Choroid plexus epithelial cell (primary cell): ENCODE measurements at regions not wholly inside any gene's neighbourhood (a gene's known extent, or its start where the extent isn't known, plus 50 kb on each side); places are given as distances from the start of the nearest gene placed in this dataset.
"Not testable (repeated sequence)": the region's sequence is repeated elsewhere in the genome, so short reads cannot be mapped to it uniquely, and the experiment has no call there.

Experiments used
- DNase-seq: peaks from one replicate; pipeline ENCODE4 v3.0.0-alpha.2; 2010; ENCODE audit warnings: low read depth
- H3K4me3 ChIP-seq: 2 replicates; pipeline ENCODE4 v1.5.1; 2011; ENCODE audit warnings: low read depth, mild to moderate bottlenecking, control low read depth, low read length, moderate library complexity
- CTCF ChIP-seq: conservative IDR thresholded peaks from 2 replicates; pipeline ENCODE4 v1.5.1; 2011; ENCODE audit warnings: low read depth, mild to moderate bottlenecking, control low read depth, inconsistent platforms, low read length, moderate library complexity

DNA sequence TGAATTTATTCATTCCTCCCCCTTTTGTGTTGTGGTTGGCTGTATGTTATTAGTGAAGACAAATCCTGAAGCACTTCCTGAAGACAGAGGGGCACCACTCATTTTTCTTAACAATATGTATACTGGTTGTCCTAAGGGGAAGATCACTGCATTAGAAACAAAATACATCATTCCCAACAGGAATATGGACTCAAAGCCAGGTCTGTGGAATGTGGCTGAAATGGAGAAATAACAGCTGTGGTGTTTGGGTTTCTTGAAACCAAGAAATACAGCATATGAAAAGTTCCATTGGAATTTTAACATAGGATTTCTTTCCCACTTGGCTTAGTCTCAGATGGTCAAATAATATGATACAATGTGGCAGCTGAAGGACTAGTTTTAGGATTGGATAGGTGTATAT, 267.6 kb downstream of the KCNE4 start:
- TF ChIP-seq CTCF, result no peak
- H3K4me3 ChIP-seq, result no peak overlapping the region
- no peak for DNase-seq

- H3K4me3 ChIP-seq, result no peak overlapping the region
- TF ChIP-seq CTCF, result no peak
- DNase-seq, result no peak
Measured at GRCh38 chr2:223324402-223324801, 272.4 kb downstream of the KCNE4 start.

GRCh38 chr2:223328578-223328977, 273.6 kb downstream of the SCG2 start:
- no peak overlapping the region for H3K4me3 ChIP-seq
- DNase-seq, result no peak
- TF ChIP-seq CTCF, result no peak

- H3K4me3 ChIP-seq, DNase-seq: not testable (repeated sequence)
Measured at GRCh38 chr2:223330747-223331146, 271.4 kb downstream of the SCG2 start.

- DNase-seq, result no peak
- H3K4me3 ChIP-seq, result no peak overlapping the region
- TF ChIP-seq CTCF, result no peak
Measured at GRCh38 chr2:223338016-223338415, 264.1 kb downstream of the SCG2 start.

DNA sequence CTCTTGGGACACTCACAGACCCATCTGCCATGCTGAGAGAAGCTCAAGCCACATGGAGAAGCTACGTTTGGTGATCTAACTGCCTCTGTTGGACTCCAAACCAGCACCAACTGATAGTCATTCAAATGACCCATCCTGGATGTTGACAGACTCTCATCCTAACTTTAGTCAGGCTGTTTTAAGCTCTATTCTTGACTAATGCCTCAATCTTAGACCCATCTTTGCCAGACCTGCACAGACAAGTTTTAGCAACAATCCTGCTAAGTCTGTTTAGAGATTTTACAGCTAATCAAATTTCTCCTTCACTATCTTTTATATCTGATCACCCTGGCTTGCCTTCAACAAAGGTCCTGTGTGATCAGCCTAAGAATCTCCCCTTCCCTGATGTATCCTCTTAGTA, 245.1 kb downstream of the SCG2 start:
- H3K4me3 ChIP-seq, result no peak overlapping the region
- TF ChIP-seq CTCF, result no peak
- DNase-seq, result no peak

DNA sequence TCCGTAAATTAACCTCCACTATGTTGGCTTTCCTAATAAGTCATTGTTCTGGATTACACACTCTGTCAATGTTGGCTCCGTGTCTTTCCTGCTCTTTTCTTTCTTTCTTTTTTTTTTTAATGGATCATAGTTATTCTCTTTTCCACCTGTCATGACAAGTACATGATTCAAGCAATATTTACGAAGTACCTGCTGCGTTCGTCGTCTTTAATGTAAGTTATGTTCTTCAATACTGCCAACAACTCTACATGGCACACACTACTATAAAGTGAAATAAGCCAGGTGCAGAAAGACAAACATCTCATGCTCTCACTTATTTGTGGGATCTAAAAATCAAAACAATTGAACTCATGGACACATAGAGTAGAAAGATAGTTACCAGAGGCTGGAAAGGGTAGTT, 239.1 kb downstream of the SCG2 start:
- TF ChIP-seq CTCF, result no peak
- no peak for DNase-seq
- H3K4me3 ChIP-seq, result no peak overlapping the region

- no peak overlapping the region for H3K4me3 ChIP-seq
- DNase-seq, result no peak
- TF ChIP-seq CTCF, result no peak
Measured at GRCh38 chr2:223365158-223365679, 236.9 kb downstream of the SCG2 start.
